ENCODE measurements at regions not wholly inside any gene's neighbourhood (a gene's known extent, or its start where the extent isn't known, plus 50 kb on each side); places are given as distances from the start of the nearest gene placed in this dataset.

- Histone ChIP-seq H3K36me3 (no peaks in the 10 kb centered on the region), H3K4me3 (no peak overlapping the region), H3K27me3 (no peaks in the 10 kb centered on the region), H3K9me3 (no peaks in the 10 kb centered on the region), H3K4me1 (peaks cover 6 to 8% of the 10 kb centered on the region in 2 donors), H3K27ac (peak overlapping the region; percentile 3 to 14)
- TF ChIP-seq CTCF (IDR thresholded peaks at IDR 0.05), result no peak
- ATAC-seq (no peak), DNase-seq (no peak)
- intact Hi-C loops (cut with DNase I), result loop anchor here in 1 of 2 donors (10.0 kb wide), 1 partner anchor 593 kb away; the partner anchor contains the start of gene JAG1
Measured at GRCh38 chr20:11267762-11268335, 594.0 kb upstream of the JAG1 start.

GRCh38 chr20:11270566-11270965 lies 596.8 kb upstream of the JAG1 start:
- peak in 1 of 4 donors; percentile 14 for DNase-seq
- H3K4me1 ChIP-seq, result peaks cover 6 to 8% of the 10 kb centered on the region in 2 donors
- no peak for TF ChIP-seq CTCF (IDR thresholded peaks at IDR 0.05)

GRCh38 chr20:11271319-11271718 lies 597.5 kb upstream of the JAG1 start:
- ATAC-seq (no peak), DNase-seq (peak in 1 of 4 donors; percentile 41)
- TF ChIP-seq CTCF (IDR thresholded peaks at IDR 0.05), result no peak
- Histone ChIP-seq H3K36me3 (no peaks in the 10 kb centered on the region), H3K27me3 (no peaks in the 10 kb centered on the region), H3K4me3 (no peak overlapping the region), H3K4me1 (peaks cover 6 to 8% of the 10 kb centered on the region in 2 donors), H3K9me3 (no peaks in the 10 kb centered on the region), H3K27ac (no peak overlapping the region)
- intact Hi-C loops (cut with DNase I), result loop anchor here in 1 of 2 donors (10.0 kb wide), 1 partner anchor 727 kb away; no protein-coding TSS in a partner anchor

More at GRCh38 chr20:11270566-11270965, 596.8 kb upstream of the JAG1 start:
- H3K36me3 ChIP-seq, result no peaks in the 10 kb centered on the region
- no peak overlapping the region for H3K4me3 ChIP-seq
- no peak overlapping the region for H3K27ac ChIP-seq
- intact Hi-C loops (cut with DNase I), result loop anchor here in 1 of 2 donors (10.0 kb wide), 1 partner anchor 726 kb away; no protein-coding TSS in a partner anchor
- ATAC-seq, result no peak
- H3K9me3 ChIP-seq, result no peaks in the 10 kb centered on the region
- no peaks in the 10 kb centered on the region for H3K27me3 ChIP-seq

GRCh38 chr20:11271920-11272594 lies 598.3 kb upstream of the JAG1 start:
- TF ChIP-seq CTCF (IDR thresholded peaks at IDR 0.05), result no peak
- no peak for ATAC-seq
- intact Hi-C loops (cut with DNase I), result loop anchor here in 1 of 2 donors (10.0 kb wide), 1 partner anchor 727 kb away; no protein-coding TSS in a partner anchor
- Histone ChIP-seq H3K4me1 (peaks cover 2 to 5% of the 10 kb centered on the region in 2 donors), H3K36me3 (no peaks in the 10 kb centered on the region), H3K9me3 (no peaks in the 10 kb centered on the region), H3K27ac (no peak overlapping the region), H3K27me3 (no peaks in the 10 kb centered on the region), H3K4me3 (no peak overlapping the region)
- peak in 1 of 4 donors; percentile 51 for DNase-seq

GRCh38 chr20:11274141-11274594 lies 600.4 kb upstream of the JAG1 start:
- no peaks in the 10 kb centered on the region for H3K36me3 ChIP-seq
- peak in 2 of 4 donors; percentile 54 to 71 for DNase-seq
- H3K4me3 ChIP-seq, result no peak overlapping the region
- ATAC-seq, result peak; percentile 92
- intact Hi-C loops (cut with DNase I), result loop anchor here in 1 of 2 donors (10.0 kb wide), 1 partner anchor 729 kb away; no protein-coding TSS in a partner anchor
- H3K4me1 ChIP-seq, result no peaks in the 10 kb centered on the region
- no peaks in the 10 kb centered on the region for H3K9me3 ChIP-seq
- no peaks in the 10 kb centered on the region for H3K27me3 ChIP-seq
- peak in 1 of 2 donors; percentile 58 for TF ChIP-seq CTCF (IDR thresholded peaks at IDR 0.05)
- H3K27ac ChIP-seq, result no peak overlapping the region
